ENCODE measurements at regions not wholly inside any gene's neighbourhood (a gene's known extent, or its start where the extent isn't known, plus 50 kb on each side); places are given as distances from the start of the nearest gene placed in this dataset.

DNA sequence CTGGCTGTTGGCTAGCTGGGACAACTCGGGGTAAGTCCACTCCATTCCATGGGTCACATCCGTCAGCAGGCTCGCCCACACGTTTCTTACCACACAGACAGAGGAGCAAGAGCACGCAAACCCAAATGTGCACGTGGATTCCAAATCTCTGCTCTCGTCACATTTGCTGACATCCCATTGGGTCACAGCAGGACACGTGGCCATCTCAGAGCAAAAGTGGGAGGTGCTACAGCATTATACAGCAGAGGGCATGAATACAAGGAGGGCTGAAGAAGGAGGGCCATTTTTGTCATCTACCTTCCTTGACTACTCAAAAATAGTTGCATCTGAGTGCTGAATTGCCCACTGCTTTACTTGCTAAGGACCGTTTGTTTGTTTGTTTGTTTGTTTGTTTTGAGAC lies 84.7 kb downstream of the RBBP6 start:
- TF ChIP-seq, protein P1, sequence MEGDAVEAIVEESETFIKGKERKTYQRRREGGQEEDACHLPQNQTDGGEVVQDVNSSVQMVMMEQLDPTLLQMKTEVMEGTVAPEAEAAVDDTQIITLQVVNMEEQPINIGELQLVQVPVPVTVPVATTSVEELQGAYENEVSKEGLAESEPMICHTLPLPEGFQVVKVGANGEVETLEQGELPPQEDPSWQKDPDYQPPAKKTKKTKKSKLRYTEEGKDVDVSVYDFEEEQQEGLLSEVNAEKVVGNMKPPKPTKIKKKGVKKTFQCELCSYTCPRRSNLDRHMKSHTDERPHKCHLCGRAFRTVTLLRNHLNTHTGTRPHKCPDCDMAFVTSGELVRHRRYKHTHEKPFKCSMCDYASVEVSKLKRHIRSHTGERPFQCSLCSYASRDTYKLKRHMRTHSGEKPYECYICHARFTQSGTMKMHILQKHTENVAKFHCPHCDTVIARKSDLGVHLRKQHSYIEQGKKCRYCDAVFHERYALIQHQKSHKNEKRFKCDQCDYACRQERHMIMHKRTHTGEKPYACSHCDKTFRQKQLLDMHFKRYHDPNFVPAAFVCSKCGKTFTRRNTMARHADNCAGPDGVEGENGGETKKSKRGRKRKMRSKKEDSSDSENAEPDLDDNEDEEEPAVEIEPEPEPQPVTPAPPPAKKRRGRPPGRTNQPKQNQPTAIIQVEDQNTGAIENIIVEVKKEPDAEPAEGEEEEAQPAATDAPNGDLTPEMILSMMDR (conservative IDR thresholded peaks at IDR 0.05; ENCODE audit: low read depth, low read length) = no peak
- no peak overlapping the region for H3K4me3 ChIP-seq (ENCODE audit: low read length)
- DNase-seq (ENCODE audit: low read depth) = no peak

DNA sequence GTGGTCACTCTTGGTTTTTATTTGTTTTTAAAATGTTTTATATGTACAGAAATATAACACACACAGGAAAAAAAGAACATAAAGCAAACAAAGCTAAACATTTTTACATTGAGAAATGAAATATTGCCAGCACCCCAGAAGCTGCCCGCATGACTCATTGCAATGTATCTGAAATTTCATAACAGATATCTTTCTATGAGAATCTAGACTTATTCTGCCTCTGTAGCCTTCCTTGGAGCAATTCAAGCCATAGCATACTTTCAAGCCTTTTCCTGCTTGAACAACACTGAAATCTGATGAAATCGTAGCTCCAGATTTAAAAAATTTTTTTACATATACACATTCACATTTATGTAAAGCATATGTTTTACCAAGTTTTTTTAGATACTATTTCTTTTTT lies 86.9 kb downstream of the RBBP6 start:
- no peak overlapping the region for H3K4me3 ChIP-seq (ENCODE audit: low read length)
- DNase-seq (ENCODE audit: low read depth) = no peak
- TF ChIP-seq, protein P1 (conservative IDR thresholded peaks at IDR 0.05; ENCODE audit: low read depth, low read length) = no peak

DNA sequence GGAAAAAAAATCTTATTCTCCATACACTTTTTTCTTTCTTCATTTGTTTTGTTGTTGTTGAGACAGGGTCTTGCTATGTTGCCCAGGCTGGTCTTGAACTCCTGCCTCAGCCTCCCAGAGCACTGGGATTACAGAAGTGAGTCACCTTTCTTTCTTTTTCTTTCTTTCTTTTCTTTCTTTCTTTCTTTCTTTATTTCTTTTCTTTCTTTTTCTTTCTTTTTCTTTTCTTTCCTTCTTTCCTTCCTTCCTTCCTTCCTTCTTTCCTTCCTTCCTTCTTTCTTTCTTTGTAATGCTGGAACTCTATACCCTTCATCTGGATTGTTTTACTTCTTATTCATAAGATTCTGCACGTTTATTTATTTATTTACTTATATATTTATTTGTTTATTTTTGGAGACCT lies 94.5 kb upstream of the TNRC6A start:
- no peak overlapping the region for H3K4me3 ChIP-seq (ENCODE audit: low read length)
- TF ChIP-seq, protein P1 (conservative IDR thresholded peaks at IDR 0.05; ENCODE audit: low read depth, low read length) = no peak
- no peak for DNase-seq (ENCODE audit: low read depth)

DNA sequence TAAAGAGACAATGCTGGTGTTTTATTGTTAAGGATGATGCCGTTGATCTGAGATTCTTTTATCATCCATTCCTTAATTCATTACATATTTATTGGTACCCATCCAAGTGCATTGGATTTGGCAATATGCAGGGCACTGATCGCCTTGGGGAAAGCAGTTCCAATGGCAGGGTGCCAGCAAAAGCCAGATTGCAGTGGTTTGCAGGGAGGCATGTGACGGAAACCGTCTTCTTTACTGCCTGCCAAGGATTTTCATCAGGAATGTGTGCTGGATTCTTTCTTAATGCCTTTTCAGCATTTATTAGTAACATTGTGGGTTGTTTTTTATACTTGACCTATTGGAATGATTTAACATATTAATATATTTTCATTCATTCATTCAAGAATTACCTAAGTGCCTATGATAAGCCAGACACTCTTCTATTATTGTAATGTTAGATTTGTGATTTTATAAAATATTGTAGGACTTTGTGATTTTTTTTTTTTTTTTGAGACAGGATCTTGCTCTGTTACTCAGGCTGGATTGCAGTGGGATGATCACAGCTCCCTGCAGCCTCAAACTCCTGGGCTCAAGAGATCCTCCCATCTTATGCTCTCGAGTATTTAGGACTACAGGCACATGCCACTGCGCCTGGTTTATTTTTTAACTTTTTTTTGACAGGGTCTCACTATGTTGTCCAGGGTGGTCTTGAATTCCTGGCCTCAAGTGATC lies 93.4 kb upstream of the TNRC6A start:
- DNase-seq (ENCODE audit: low read depth) = peak; percentile 89
- TF ChIP-seq, protein P1 (conservative IDR thresholded peaks at IDR 0.05; ENCODE audit: low read depth, low read length) = no peak
- no peak overlapping the region for H3K4me3 ChIP-seq (ENCODE audit: low read length)

DNA sequence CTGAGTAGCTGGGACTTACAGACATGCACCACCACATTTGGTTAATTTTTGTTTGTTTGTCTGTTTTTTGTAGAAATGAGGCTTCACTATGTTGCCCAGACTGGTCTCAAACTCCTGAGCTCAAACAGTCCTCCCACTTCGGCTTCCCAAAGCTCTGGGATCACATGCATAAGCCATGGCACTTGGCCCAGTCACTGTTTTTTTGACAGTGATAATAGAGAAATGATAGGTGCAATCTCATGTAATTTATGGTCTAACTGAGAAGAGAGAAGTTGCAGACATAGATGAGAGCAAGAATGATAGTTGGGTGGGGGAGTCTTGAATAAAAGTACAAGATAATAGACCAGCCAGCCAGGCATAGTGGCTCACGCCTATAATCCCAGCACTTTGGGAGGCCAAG lies 89.7 kb upstream of the TNRC6A start:
- H3K4me3 ChIP-seq (ENCODE audit: low read length) = no peak overlapping the region
- TF ChIP-seq, protein P1 (conservative IDR thresholded peaks at IDR 0.05; ENCODE audit: low read depth, low read length) = no peak
- no peak for DNase-seq (ENCODE audit: low read depth)

DNA sequence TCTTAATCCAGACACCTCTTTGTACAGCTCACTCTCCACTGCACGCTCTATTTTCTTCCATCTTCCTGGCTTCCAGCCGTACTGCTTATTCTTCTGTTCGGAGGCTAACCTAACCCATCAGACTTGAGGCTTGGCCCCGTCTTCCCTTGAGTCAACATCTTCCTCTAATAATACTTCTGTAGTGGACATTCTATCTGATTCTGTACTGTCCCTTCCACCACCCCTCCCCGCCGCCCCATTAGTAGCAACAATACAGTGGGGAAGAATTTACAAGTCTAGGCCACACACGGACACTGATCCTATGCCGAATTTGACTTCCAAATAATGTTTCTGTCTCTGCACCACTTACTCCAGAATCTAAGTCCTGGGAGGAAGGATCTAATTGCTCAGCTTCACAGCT lies 86.0 kb upstream of the TNRC6A start:
- no peak overlapping the region for H3K4me3 ChIP-seq (ENCODE audit: low read length)
- DNase-seq (ENCODE audit: low read depth) = no peak
- TF ChIP-seq, protein P1 (conservative IDR thresholded peaks at IDR 0.05; ENCODE audit: low read depth, low read length) = no peak
